GM12873 (cell line): ENCODE measurements at regions not wholly inside any gene's neighbourhood (a gene's known extent, or its start where the extent isn't known, plus 50 kb on each side); places are given as distances from the start of the nearest gene placed in this dataset.

Experiments
- CTCF ChIP-seq: IDR thresholded peaks from 2 replicates; pipeline ENCODE4 v1.5.1; 2012; ENCODE audit warnings: low read depth, mild to moderate bottlenecking, moderate library complexity, low read length, control low read depth; ENCODE audit not compliant: insufficient read depth; ENCODE audit errors: missing control alignments

DNA sequence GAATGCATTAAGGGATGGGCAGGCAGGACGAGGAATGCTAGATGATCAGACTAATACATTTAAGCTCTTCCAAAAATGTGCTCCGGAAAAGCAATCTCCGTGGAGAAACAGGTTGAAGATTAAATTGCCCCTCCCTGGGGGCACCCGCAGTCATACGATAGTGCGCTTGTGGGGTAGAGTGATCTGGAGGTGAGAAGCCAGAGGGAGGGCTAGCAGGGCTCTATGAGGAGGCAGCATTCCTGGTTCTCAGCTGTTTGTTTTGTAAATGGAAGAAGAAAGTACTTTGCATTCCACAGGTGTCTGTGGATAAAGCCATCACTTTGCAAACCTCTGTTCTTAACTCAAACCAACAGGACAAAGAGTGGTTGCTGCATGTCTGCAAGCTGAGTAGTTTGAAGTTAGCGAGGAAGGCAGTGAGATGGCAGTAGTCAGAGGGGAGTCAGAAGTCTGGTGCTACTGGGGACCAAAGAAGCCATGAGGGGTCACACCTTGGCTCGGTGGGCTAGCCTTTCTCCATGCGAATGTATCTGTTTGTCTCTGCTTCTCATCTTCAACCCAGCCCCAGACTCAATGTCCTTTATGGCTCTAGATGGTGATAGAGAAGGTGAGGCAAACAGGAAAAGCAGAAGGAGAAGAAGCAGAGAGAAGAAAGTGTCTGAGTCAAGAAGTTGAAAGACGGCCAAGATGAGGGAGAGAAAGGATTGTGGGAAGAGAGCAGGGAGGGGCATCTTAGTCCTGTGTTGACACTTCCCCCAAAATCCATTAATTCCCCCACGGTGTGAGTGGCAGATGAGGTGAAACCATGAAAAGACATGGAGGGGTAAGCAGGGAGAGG is 65.2 kb upstream of the GJA8 start:
- no peak for TF ChIP-seq CTCF

GRCh38 chr1:147837964-147838292 is 64.7 kb upstream of the GJA8 start:
- no peak for TF ChIP-seq CTCF

DNA sequence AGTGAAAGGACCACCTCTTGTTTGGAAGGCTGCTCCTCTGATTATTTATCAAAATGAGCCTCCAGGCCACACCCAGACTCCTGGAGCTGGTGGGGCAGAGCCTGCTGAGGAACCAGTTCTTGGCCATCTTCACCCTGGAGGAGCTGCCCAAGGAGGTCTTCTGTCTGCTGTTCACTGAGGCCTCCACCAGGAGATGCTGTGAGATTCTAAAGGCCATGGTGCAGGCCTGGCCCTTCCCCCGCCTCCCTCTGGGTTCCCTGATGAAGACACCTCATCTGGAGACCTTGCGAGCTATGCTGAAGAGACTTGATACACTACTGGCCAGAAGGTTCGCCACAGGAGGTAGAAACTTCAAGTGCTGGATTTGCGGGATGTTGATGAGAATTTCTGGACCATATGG is 61.7 kb upstream of the GJA8 start:
- TF ChIP-seq CTCF: peak; percentile 43

- TF ChIP-seq CTCF: no peak
These were observed 60.0 kb upstream of the GJA8 start for GRCh38 chr1:147842578-147842977.

GRCh38 chr1:147843486-147843885 is 59.1 kb upstream of the GJA8 start:
- TF ChIP-seq CTCF: no peak

- no peak for TF ChIP-seq CTCF
These were observed 54.8 kb upstream of the GJA8 start for GRCh38 chr1:147847831-147848230.

- TF ChIP-seq CTCF: no peak
These were observed 53.3 kb upstream of the GJA8 start for GRCh38 chr1:147849098-147849895.
